OCI-LY3 (cell line): ENCODE measurements at regions not wholly inside any gene's neighbourhood (a gene's known extent, or its start where the extent isn't known, plus 50 kb on each side); places are given as distances from the start of the nearest gene placed in this dataset.

Experiments
- H2AFZ ChIP-seq: fragments of 200-600, 300-600 bp; shearing (Covaris generic); 2 replicates; pipeline ENCODE4 v1.6.0; 2014; ENCODE audit warnings: antibody characterized with exemption, low read depth, low read length
- H3K27ac ChIP-seq: fragments of 200-600, 300-600 bp; sonication (generic); 2 replicates; pipeline ENCODE4 v1.5.1; 2014; ENCODE audit warnings: mild to moderate bottlenecking, low read length, moderate library complexity, mixed read lengths
- H3K27me3 ChIP-seq: fragments of 200-600, 300-600 bp; sonication (generic); 2 replicates; pipeline ENCODE4 v1.6.1; 2014; ENCODE audit warnings: low read depth, low read length, mixed read lengths
- H3K36me3 ChIP-seq: fragments of 200-600, 300-600 bp; sonication (generic); replicated peaks from 2 replicates; pipeline ENCODE3; 2014; ENCODE audit warnings: low read depth, low read length, mixed read lengths
- H3K4me1 ChIP-seq: fragments of 300-600, 200-600 bp; sonication (generic); 2 replicates; pipeline ENCODE4 v1.6.1; 2014; ENCODE audit warnings: low read length, mixed read lengths
- H3K4me2 ChIP-seq: fragments of 200-600, 300-600 bp; sonication (generic); 2 replicates; pipeline ENCODE4 v1.6.1; 2014; ENCODE audit warnings: low read length, mixed read lengths
- H3K4me3 ChIP-seq: fragments of 300-600, 200-600 bp; sonication (generic); 2 replicates; pipeline ENCODE4 v1.5.1; 2014; ENCODE audit warnings: antibody characterized with exemption, mild to moderate bottlenecking, low read length, moderate library complexity
- H3K79me2 ChIP-seq: fragments of 300-600, 200-600 bp; shearing (Covaris generic); 2 replicates; pipeline ENCODE4 v1.6.1; 2014; ENCODE audit warnings: mild to moderate bottlenecking, low read length, mixed read lengths
- H3K9ac ChIP-seq: fragments of 300-600, 200-600 bp; shearing (Covaris generic); 2 replicates; pipeline ENCODE4 v1.6.0; 2014; ENCODE audit warnings: mild to moderate bottlenecking, low read length, moderate library complexity
- H3K9me3 ChIP-seq: fragments of 200-600, 300-600 bp; shearing (Covaris generic); 2 replicates; pipeline ENCODE4 v1.6.1; 2014; ENCODE audit warnings: low read length, mixed read lengths; ENCODE audit not compliant: insufficient read depth
- H4K20me1 ChIP-seq: fragments of 200-600, 300-600 bp; sonication (generic); 2 replicates; pipeline ENCODE4 v1.6.1; 2016; ENCODE audit warnings: low read length, mixed read lengths; ENCODE audit not compliant: insufficient read depth
- CTCF ChIP-seq: fragments of 200-600, 300-600 bp; sonication (generic); IDR thresholded peaks from 2 replicates; pipeline ENCODE4 v1.5.1; 2014; ENCODE audit warnings: antibody characterized with exemption, low read length, low read depth
- EZH2phosphoT487 ChIP-seq: fragments of 200-600 bp; shearing (Covaris generic); IDR thresholded peaks from 2 replicates; pipeline ENCODE4 v1.6.1; 2018; ENCODE audit warnings: antibody characterized with exemption, mixed run types, low read depth

- no peak overlapping the region for H2AFZ ChIP-seq
- no peaks in the 10 kb centered on the region for H3K36me3 ChIP-seq
- H3K4me1 ChIP-seq: no peaks in the 10 kb centered on the region
- H4K20me1 ChIP-seq: no peaks in the 10 kb centered on the region
- H3K9me3 ChIP-seq: no peaks in the 10 kb centered on the region
- TF ChIP-seq EZH2phosphoT487: no peak
- no peak for TF ChIP-seq CTCF
- no peak overlapping the region for H3K9ac ChIP-seq
- no peak overlapping the region for H3K4me3 ChIP-seq
- H3K4me2 ChIP-seq: no peak overlapping the region
- H3K27me3 ChIP-seq: peaks cover 19% of the 10 kb centered on the region
- no peak overlapping the region for H3K27ac ChIP-seq
- no peaks in the 10 kb centered on the region for H3K79me2 ChIP-seq
These were observed 79.3 kb upstream of the CD28 start for GRCh38 chr2:203626952-203627681.

- H3K79me2 ChIP-seq: no peaks in the 10 kb centered on the region
- no peak overlapping the region for H3K27ac ChIP-seq
- H3K4me2 ChIP-seq: no peak overlapping the region
- H3K27me3 ChIP-seq: peaks cover 19% of the 10 kb centered on the region
- no peak overlapping the region for H3K9ac ChIP-seq
- H2AFZ ChIP-seq: no peak overlapping the region
- H3K36me3 ChIP-seq: no peaks in the 10 kb centered on the region
- no peaks in the 10 kb centered on the region for H4K20me1 ChIP-seq
- no peaks in the 10 kb centered on the region for H3K4me1 ChIP-seq
- no peaks in the 10 kb centered on the region for H3K9me3 ChIP-seq
- TF ChIP-seq CTCF (no peak), EZH2phosphoT487 (no peak)
- no peak overlapping the region for H3K4me3 ChIP-seq
These were observed 76.7 kb upstream of the CD28 start for GRCh38 chr2:203629699-203630098.

- no peak overlapping the region for H2AFZ ChIP-seq
- H3K4me2 ChIP-seq: no peak overlapping the region
- no peak overlapping the region for H3K9ac ChIP-seq
- no peaks in the 10 kb centered on the region for H3K9me3 ChIP-seq
- H3K79me2 ChIP-seq: no peaks in the 10 kb centered on the region
- H3K36me3 ChIP-seq: no peaks in the 10 kb centered on the region
- no peaks in the 10 kb centered on the region for H3K4me1 ChIP-seq
- H4K20me1 ChIP-seq: no peaks in the 10 kb centered on the region
- H3K27ac ChIP-seq: no peak overlapping the region
- no peak overlapping the region for H3K4me3 ChIP-seq
- H3K27me3 ChIP-seq: peaks cover 13% of the 10 kb centered on the region
- TF ChIP-seq CTCF: no peak
- no peak for TF ChIP-seq EZH2phosphoT487
These were observed 75.2 kb upstream of the CD28 start for GRCh38 chr2:203631068-203631757.

- Histone ChIP-seq H2AFZ (no peak overlapping the region), H3K4me1 (no peaks in the 10 kb centered on the region), H3K9me3 (no peaks in the 10 kb centered on the region), H4K20me1 (no peaks in the 10 kb centered on the region), H3K79me2 (no peaks in the 10 kb centered on the region), H3K36me3 (no peaks in the 10 kb centered on the region), H3K27me3 (no peaks in the 10 kb centered on the region), H3K4me2 (no peak overlapping the region), H3K4me3 (no peak overlapping the region), H3K27ac (no peak overlapping the region), H3K9ac (no peak overlapping the region)
- TF ChIP-seq CTCF: no peak
- TF ChIP-seq EZH2phosphoT487: no peak
These were observed 69.6 kb upstream of the CD28 start for GRCh38 chr2:203636588-203637470.
